CD4-positive, alpha-beta T cell (primary cell): ENCODE measurements at regions not wholly inside any gene's neighbourhood (a gene's known extent, or its start where the extent isn't known, plus 50 kb on each side); places are given as distances from the start of the nearest gene placed in this dataset.

ENCODE experiments used
- ATAC-seq: fragments of 200-7000 bp; cut with Tn5 transposase; one replicate; pipeline ENCODE4 v1.10.0; 2022; ENCODE audit warnings: mild to moderate bottlenecking; ENCODE audit not compliant: poor library complexity
- CTCF ChIA-PET: fragments of 350-600 bp; sonication (Branson Sonifier 250); formaldehyde crosslinking; loops from one replicate; lab custom pipeline; 2021; ENCODE audit warnings: antibody characterized with exemption, inconsistent platforms; lab: Charles Lee
- POLR2A ChIA-PET: fragments of 350-600 bp; sonication (Branson Sonifier 250); formaldehyde crosslinking; loops from one replicate; lab custom pipeline; 2021; ENCODE audit warnings: antibody characterized with exemption, inconsistent platforms; lab: Charles Lee
- DNase-seq, 14 experiments: peaks; one replicate each; pipeline ENCODE4 v3.0.0-alpha.2; 2013 to 2020; ENCODE audit warnings: mixed read lengths in 2 of 14
- H3K27ac ChIP-seq, 2 donors: one replicate each; pipeline versions ENCODE4 v1.5.1 to v1.7.0; 2013; ENCODE audit warnings: low read length in 2 of 2, low read depth in 1 of 2, mild to moderate bottlenecking in 1 of 2
- H3K27me3 ChIP-seq, 2 experiments: 1 replicate in 1 of 2; 2 replicates in 1 of 2; pipeline versions ENCODE4 v1.6.1 to v1.7.0; 2013; ENCODE audit warnings: low read length in 2 of 2, control low read depth in 1 of 2, mild to moderate bottlenecking in 1 of 2, moderate library complexity in 1 of 2; ENCODE audit not compliant: insufficient read depth in 2 of 2, control insufficient read depth in 1 of 2
- H3K36me3 ChIP-seq: one replicate; pipeline ENCODE4 v1.6.1; 2013; ENCODE audit warnings: low read length, control low read depth; ENCODE audit not compliant: insufficient read depth
- H3K4me1 ChIP-seq: one replicate; pipeline ENCODE4 v1.6.1; 2013; ENCODE audit warnings: low read length, control low read depth; ENCODE audit not compliant: insufficient read depth
- H3K4me3 ChIP-seq: one replicate; pipeline ENCODE4 v1.5.1; 2013; ENCODE audit warnings: mild to moderate bottlenecking, low read length, moderate library complexity
- H3K9me3 ChIP-seq, 2 experiments: 1 replicate in 1 of 2; 2 replicates in 1 of 2; pipeline versions ENCODE4 v1.6.1 to v1.7.0; 2013; ENCODE audit warnings: low read length in 2 of 2, mild to moderate bottlenecking in 2 of 2, control low read depth in 1 of 2, moderate library complexity in 1 of 2; ENCODE audit not compliant: control insufficient read depth in 1 of 2, insufficient read depth in 1 of 2
- H3K27ac Mint-ChIP-seq: one replicate; pipeline ENCODE4 v1.8.0; 2020; ENCODE audit warnings: mixed read lengths
- H3K27me3 Mint-ChIP-seq: one replicate; pipeline ENCODE4 v1.8.0; 2021; ENCODE audit warnings: mixed read lengths
- H3K36me3 Mint-ChIP-seq: one replicate; pipeline ENCODE4 v1.8.0; 2021; ENCODE audit warnings: low read depth, mixed read lengths
- H3K4me1 Mint-ChIP-seq: one replicate; pipeline ENCODE4 v1.8.0; 2021; ENCODE audit warnings: low read depth, mixed read lengths
- H3K4me3 Mint-ChIP-seq: one replicate; pipeline ENCODE4 v1.8.0; 2020; ENCODE audit warnings: mild to moderate bottlenecking, mixed read lengths
- H3K9me3 Mint-ChIP-seq: one replicate; pipeline ENCODE4 v1.8.0; 2020; ENCODE audit warnings: mixed read lengths
- CTCF ChIP-seq: fragments of 200-600 bp; IDR thresholded peaks from one replicate; pipeline ENCODE4 v1.8.0; 2022; ENCODE audit warnings: antibody characterized with exemption, mild to moderate bottlenecking
- intact Hi-C, 2 experiments: fragments of 100-400 bp; cut with DNase I in 1 of 2; cut with micrococcal nuclease in 1 of 2; formaldehyde crosslinking; loops; one replicate each; pipeline versions ENCODE4 v1.15.1 to v1.9.0; 2023 to 2025; cut with DNase I, micrococcal nuclease

DNA sequence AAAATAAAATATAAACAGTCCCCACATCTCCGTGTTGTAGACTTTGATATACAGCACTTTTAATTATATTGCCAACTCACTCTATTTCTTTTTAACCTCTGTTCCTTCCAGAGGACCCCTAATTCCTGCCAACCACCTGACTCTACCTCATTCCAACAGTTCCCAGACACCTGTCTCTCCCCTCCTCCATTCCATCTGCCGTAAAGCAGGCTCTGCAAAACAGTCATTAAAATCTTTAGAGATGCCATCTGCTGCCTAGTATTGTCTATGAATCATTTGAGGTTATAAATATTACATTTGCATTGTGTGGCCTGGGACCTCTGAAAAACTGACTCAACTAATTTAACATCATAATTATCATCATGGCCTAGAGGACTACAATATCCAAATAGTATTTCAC lies 148.8 kb upstream of the DCN start:
- Histone ChIP-seq H3K4me1 (no peaks in the 10 kb centered on the region), H3K4me3 (no peak overlapping the region), H3K27ac (no peak overlapping the region), H3K27me3 (peaks cover 0 to 6% of the 10 kb centered on the region in 2 experiments), H3K36me3 (no peaks in the 10 kb centered on the region), H3K9me3 (no peaks in the 10 kb centered on the region)
- H3K4me1 Mint-ChIP-seq: no peaks in the 10 kb centered on the region
- H3K36me3 Mint-ChIP-seq: no peaks in the 10 kb centered on the region
- intact Hi-C loops: no loop called here
- TF ChIP-seq CTCF: no peak
- H3K27me3 Mint-ChIP-seq: peaks cover 9% of the 10 kb centered on the region
- no peak overlapping the region for H3K27ac Mint-ChIP-seq
- H3K9me3 Mint-ChIP-seq: no peaks in the 10 kb centered on the region
- POLR2A ChIA-PET: no interaction called here
- CTCF ChIA-PET: no interaction called here
- H3K4me3 Mint-ChIP-seq: no peak overlapping the region
- ATAC-seq (no peak), DNase-seq (no peak)

- no peaks in the 10 kb centered on the region for H3K9me3 Mint-ChIP-seq
- ATAC-seq (no peak), DNase-seq (no peak)
- ChIA-PET POLR2A (no interaction called here), CTCF (no interaction called here)
- Histone ChIP-seq H3K27ac (no peak overlapping the region), H3K27me3 (peaks cover 0 to 6% of the 10 kb centered on the region in 2 experiments), H3K4me1 (no peaks in the 10 kb centered on the region), H3K36me3 (no peaks in the 10 kb centered on the region), H3K4me3 (no peak overlapping the region), H3K9me3 (no peaks in the 10 kb centered on the region)
- no peak for TF ChIP-seq CTCF
- no peak overlapping the region for H3K4me3 Mint-ChIP-seq
- H3K27me3 Mint-ChIP-seq: peaks cover 9% of the 10 kb centered on the region
- intact Hi-C loops: no loop called here
- no peak overlapping the region for H3K27ac Mint-ChIP-seq
- H3K36me3 Mint-ChIP-seq: no peaks in the 10 kb centered on the region
- no peaks in the 10 kb centered on the region for H3K4me1 Mint-ChIP-seq
Observed at GRCh38 chr12:91328451-91328850, 145.8 kb upstream of the DCN start.

GRCh38 chr12:91327889-91328288 lies 145.3 kb upstream of the DCN start:
- Histone ChIP-seq H3K27me3 (peaks cover 0 to 6% of the 10 kb centered on the region in 2 experiments), H3K9me3 (no peaks in the 10 kb centered on the region), H3K4me3 (no peak overlapping the region), H3K27ac (no peak overlapping the region), H3K4me1 (no peaks in the 10 kb centered on the region), H3K36me3 (no peaks in the 10 kb centered on the region)
- Mint-ChIP-seq H3K27ac (no peak overlapping the region), H3K4me1 (no peaks in the 10 kb centered on the region), H3K4me3 (no peak overlapping the region), H3K27me3 (peaks cover 9% of the 10 kb centered on the region), H3K36me3 (no peaks in the 10 kb centered on the region), H3K9me3 (no peaks in the 10 kb centered on the region)
- ChIA-PET POLR2A (no interaction called here), CTCF (no interaction called here)
- TF ChIP-seq CTCF: no peak
- intact Hi-C loops: no loop called here
- no peak for ATAC-seq
- DNase-seq: no peak
